Colonic mucosa (tissue), 4 donors: ENCODE measurements at regions not wholly inside any gene's neighbourhood (a gene's known extent, or its start where the extent isn't known, plus 50 kb on each side); places are given as distances from the start of the nearest gene placed in this dataset.

Source experiments
- DNase-seq: peaks from one replicate; pipeline ENCODE4 v3.0.0-alpha.2; 2020
- H3K27ac ChIP-seq: fragments of 200-600 bp; one replicate; pipeline ENCODE4 v1.8.0; 2021
- H3K27me3 ChIP-seq: fragments of 200-600 bp; one replicate; pipeline ENCODE4 v1.8.0; 2021
- H3K36me3 ChIP-seq: fragments of 200-600 bp; one replicate; pipeline ENCODE4 v1.8.0; 2021
- H3K4me1 ChIP-seq: fragments of 200-600 bp; one replicate; pipeline ENCODE4 v1.8.0; 2021; ENCODE audit warnings: mild to moderate bottlenecking
- H3K4me3 ChIP-seq: fragments of 200-600 bp; one replicate; pipeline ENCODE4 v1.8.0; 2021
- H3K9ac ChIP-seq, 2 donors: one replicate each; pipeline ENCODE4 v1.7.0; 2013; ENCODE audit warnings: control low read depth in 2 of 2, low read depth in 2 of 2, low read length in 2 of 2
- H3K9me3 ChIP-seq: fragments of 200-600 bp; one replicate; pipeline ENCODE4 v1.8.0; 2021
- CTCF ChIP-seq: fragments of 200-600 bp; IDR thresholded peaks from one replicate; pipeline ENCODE4 v1.8.0; 2022; ENCODE audit warnings: antibody characterized with exemption, mild to moderate bottlenecking
- intact Hi-C: fragments of 100-400 bp; cut with DNase I; formaldehyde crosslinking; loops from one replicate; pipeline ENCODE4 v1.14.1; 2022
- donor health status: healthy.
- donor health status: DM: no; HTN: no; CAD: no.
- donor health status: DM: no; HTN: no; CAD: no.

- Histone ChIP-seq H3K9ac (no peak overlapping the region), H3K4me3 (no peak overlapping the region), H3K36me3 (no peaks in the 10 kb centered on the region), H3K9me3 (no peaks in the 10 kb centered on the region), H3K27me3 (no peaks in the 10 kb centered on the region), H3K4me1 (no peaks in the 10 kb centered on the region), H3K27ac (no peak overlapping the region)
- intact Hi-C loops, result no loop called here
- TF ChIP-seq CTCF, result no peak
- no peak for DNase-seq
Observed at GRCh38 chr2:16156411-16156810, 216.1 kb downstream of the MYCN start.

- TF ChIP-seq CTCF, result no peak
- Histone ChIP-seq H3K9ac (no peak overlapping the region), H3K27ac (no peak overlapping the region), H3K27me3 (no peaks in the 10 kb centered on the region), H3K4me1 (no peaks in the 10 kb centered on the region), H3K4me3 (no peak overlapping the region), H3K9me3 (no peaks in the 10 kb centered on the region), H3K36me3 (no peaks in the 10 kb centered on the region)
- no peak for DNase-seq
- intact Hi-C loops, result no loop called here
Observed at GRCh38 chr2:16155766-16156165, 215.4 kb downstream of the MYCN start.

GRCh38 chr2:16155366-16155765 lies 215.0 kb downstream of the MYCN start:
- DNase-seq, result no peak
- Histone ChIP-seq H3K9ac (no peak overlapping the region), H3K9me3 (no peaks in the 10 kb centered on the region), H3K4me1 (no peaks in the 10 kb centered on the region), H3K27ac (no peak overlapping the region), H3K27me3 (no peaks in the 10 kb centered on the region), H3K4me3 (no peak overlapping the region), H3K36me3 (no peaks in the 10 kb centered on the region)
- intact Hi-C loops, result no loop called here
- TF ChIP-seq CTCF, result no peak

GRCh38 chr2:16154501-16155280 lies 214.3 kb downstream of the MYCN start:
- Histone ChIP-seq H3K27me3 (no peaks in the 10 kb centered on the region), H3K9me3 (no peaks in the 10 kb centered on the region), H3K4me1 (no peaks in the 10 kb centered on the region), H3K4me3 (no peak overlapping the region), H3K27ac (no peak overlapping the region), H3K9ac (no peak overlapping the region), H3K36me3 (no peaks in the 10 kb centered on the region)
- intact Hi-C loops, result no loop called here
- DNase-seq, result no peak
- TF ChIP-seq CTCF, result no peak

GRCh38 chr2:16154061-16154460 lies 213.7 kb downstream of the MYCN start:
- H3K36me3 ChIP-seq, result no peaks in the 10 kb centered on the region
- no peak for TF ChIP-seq CTCF
- H3K9me3 ChIP-seq, result no peaks in the 10 kb centered on the region
- intact Hi-C loops, result no loop called here
- H3K4me1 ChIP-seq, result no peaks in the 10 kb centered on the region
- DNase-seq, result no peak
- H3K27ac ChIP-seq, result no peak overlapping the region
- no peak overlapping the region for H3K4me3 ChIP-seq
- H3K27me3 ChIP-seq, result no peaks in the 10 kb centered on the region
- no peak overlapping the region for H3K9ac ChIP-seq
